Type B pancreatic cell (in vitro differentiated cells): ENCODE measurements at regions not wholly inside any gene's neighbourhood (a gene's known extent, or its start where the extent isn't known, plus 50 kb on each side); places are given as distances from the start of the nearest gene placed in this dataset.

ENCODE experiments used
- DNase-seq: peaks from one replicate; pipeline ENCODE4 v3.0.0; 2021; ENCODE audit warnings: mixed read lengths; ENCODE audit not compliant: unreplicated experiment; ENCODE audit errors: extremely low spot score
- H3K27ac Mint-ChIP-seq: 2 replicates; pipeline ENCODE4 v1.8.0; 2021; ENCODE audit warnings: mild to moderate bottlenecking, mixed read lengths
- H3K27me3 Mint-ChIP-seq: 2 replicates; pipeline ENCODE4 v1.8.0; 2021; ENCODE audit warnings: mixed read lengths
- H3K36me3 Mint-ChIP-seq: 2 replicates; pipeline ENCODE4 v1.8.0; 2021; ENCODE audit warnings: mixed read lengths
- H3K4me1 Mint-ChIP-seq: one replicate; pipeline ENCODE4 v1.8.0; 2021; ENCODE audit warnings: mixed read lengths; ENCODE audit not compliant: unreplicated experiment
- H3K4me3 Mint-ChIP-seq: 2 replicates; pipeline ENCODE4 v1.8.0; 2021; ENCODE audit warnings: mild to moderate bottlenecking, mixed read lengths
- H3K9me3 Mint-ChIP-seq: 2 replicates; pipeline ENCODE4 v1.8.0; 2021; ENCODE audit warnings: mixed read lengths
- CTCF ChIP-seq: fragments of 200-600 bp; sonication (generic); conservative IDR thresholded peaks from 2 replicates; pipeline ENCODE4 v1.5.0; 2021; ENCODE audit warnings: antibody characterized with exemption, mild to moderate bottlenecking

- no peaks in the 10 kb centered on the region for H3K9me3 Mint-ChIP-seq
- H3K27me3 Mint-ChIP-seq, result no peaks in the 10 kb centered on the region
- H3K4me3 Mint-ChIP-seq, result no peak overlapping the region
- no peak for TF ChIP-seq CTCF
- peaks cover 36% of the 10 kb centered on the region for H3K4me1 Mint-ChIP-seq
- H3K27ac Mint-ChIP-seq, result no peak overlapping the region
- no peaks in the 10 kb centered on the region for H3K36me3 Mint-ChIP-seq
- DNase-seq, result no peak
Observed at GRCh38 chr2:37589298-37589697, 82.1 kb downstream of the CDC42EP3 start.

GRCh38 chr2:37590119-37590571 lies 81.3 kb downstream of the CDC42EP3 start:
- DNase-seq, result no peak
- Mint-ChIP-seq H3K9me3 (no peaks in the 10 kb centered on the region), H3K36me3 (no peaks in the 10 kb centered on the region), H3K4me3 (no peak overlapping the region), H3K4me1 (peaks cover 33% of the 10 kb centered on the region), H3K27ac (no peak overlapping the region), H3K27me3 (no peaks in the 10 kb centered on the region)
- TF ChIP-seq CTCF, result no peak
